ENCODE measurements at regions not wholly inside any gene's neighbourhood (a gene's known extent, or its start where the extent isn't known, plus 50 kb on each side); places are given as distances from the start of the nearest gene placed in this dataset.
"Not testable (repeated sequence)": the region's sequence is repeated elsewhere in the genome, so short reads cannot be mapped to it uniquely, and the experiment has no call there.

GRCh38 chrX:65841263-65841662 is 173.8 kb downstream of the MSN start:
- no peak for DNase-seq (ENCODE audit: low spot score in 2 of 2)
- H3K27ac ChIP-seq, result no peak overlapping the region
- H3K4me3 ChIP-seq, result no peak overlapping the region
- H3K36me3 ChIP-seq, result no peaks in the 10 kb centered on the region
- H3K4me1 ChIP-seq, result no peaks in the 10 kb centered on the region
- WGBS, 2 donors, result 59 to 92% methylated on average over 2 of the region's 2 CpGs
- H3K9me3 ChIP-seq, result no peaks in the 10 kb centered on the region
- H3K27me3 ChIP-seq, result no peaks in the 10 kb centered on the region
- TF ChIP-seq CTCF (IDR thresholded peaks at IDR 0.05) (no peak), POLR2A (IDR thresholded peaks at IDR 0.05) (no peak), EP300 (IDR thresholded peaks at IDR 0.05) (no peak)

- Histone ChIP-seq H3K27ac (no peak overlapping the region), H3K4me1 (no peaks in the 10 kb centered on the region), H3K4me3 (no peak overlapping the region), H3K27me3 (no peaks in the 10 kb centered on the region), H3K9me3 (no peaks in the 10 kb centered on the region), H3K36me3 (no peaks in the 10 kb centered on the region)
- TF ChIP-seq POLR2A (IDR thresholded peaks at IDR 0.05) (no peak), CTCF (IDR thresholded peaks at IDR 0.05) (no peak), EP300 (IDR thresholded peaks at IDR 0.05) (no peak)
- no peak for DNase-seq (ENCODE audit: low spot score in 2 of 2)
- 80 to 90% methylated on average over 1 to 3 of the region's 3 CpGs for WGBS, 2 donors
Measured at GRCh38 chrX:65838674-65839073, 171.2 kb downstream of the MSN start.

- DNase-seq (ENCODE audit: low spot score in 2 of 2), result no peak
Measured at GRCh38 chrX:65837875-65838549, 170.6 kb downstream of the MSN start.

GRCh38 chrX:65831268-65831667 is 163.8 kb downstream of the MSN start:
- WGBS, 2 donors, result 44 to 66% methylated on average over 2 of the region's 2 CpGs
- H3K36me3 ChIP-seq, result no peaks in the 10 kb centered on the region
- H3K27ac ChIP-seq, result no peak overlapping the region
- no peak for DNase-seq (ENCODE audit: low spot score in 2 of 2)
- no peaks in the 10 kb centered on the region for H3K9me3 ChIP-seq
- H3K27me3 ChIP-seq, result peaks cover 0 to 6% of the 10 kb centered on the region in 2 donors
- H3K4me1 ChIP-seq, result no peaks in the 10 kb centered on the region
- TF ChIP-seq POLR2A (IDR thresholded peaks at IDR 0.05) (no peak), CTCF (IDR thresholded peaks at IDR 0.05) (no peak)
- H3K4me3 ChIP-seq, result no peak overlapping the region

More at GRCh38 chrX:65837875-65838549, 170.6 kb downstream of the MSN start:
- Histone ChIP-seq H3K27me3 (no peaks in the 10 kb centered on the region), H3K9me3 (no peaks in the 10 kb centered on the region), H3K36me3 (no peaks in the 10 kb centered on the region), H3K27ac (no peak overlapping the region), H3K4me3 (no peak overlapping the region), H3K4me1 (no peaks in the 10 kb centered on the region)
- WGBS, 2 donors, result 82 to 83% methylated on average over 4 of the region's 4 CpGs
- no peak for TF ChIP-seq POLR2A (IDR thresholded peaks at IDR 0.05)
- no peak for TF ChIP-seq CTCF (IDR thresholded peaks at IDR 0.05)
- no peak for TF ChIP-seq EP300 (IDR thresholded peaks at IDR 0.05)

- Histone ChIP-seq H3K9me3 (no peaks in the 10 kb centered on the region), H3K27ac (no peak overlapping the region), H3K27me3 (peaks cover 0 to 6% of the 10 kb centered on the region in 2 donors), H3K36me3 (no peaks in the 10 kb centered on the region), H3K4me1 (no peaks in the 10 kb centered on the region), H3K4me3 (no peak overlapping the region)
- TF ChIP-seq CTCF (IDR thresholded peaks at IDR 0.05) (no peak), POLR2A (IDR thresholded peaks at IDR 0.05) (no peak), EP300 (IDR thresholded peaks at IDR 0.05) (no peak)
- no peak for DNase-seq (ENCODE audit: low spot score in 2 of 2)
- 73 to 86% methylated on average over 3 of the region's 3 CpGs for WGBS, 2 donors
Measured at GRCh38 chrX:65828599-65828998, 161.1 kb downstream of the MSN start.

GRCh38 chrX:65825226-65825625 is 157.8 kb downstream of the MSN start:
- not testable (repeated sequence) for H3K36me3 ChIP-seq; H3K27ac ChIP-seq; H3K4me3 ChIP-seq; H3K4me1 ChIP-seq; DNase-seq (ENCODE audit: low spot score in 2 of 2); H3K9me3 ChIP-seq
- 85 to 92% methylated on average over 4 of the region's 4 CpGs for WGBS, 2 donors
- H3K27me3 ChIP-seq, result peaks cover 0 to 11% of the 10 kb centered on the region in 2 donors

All from tibial nerve (tissue), 4 donors.